Anterior cingulate cortex (tissue), 58 donors: ENCODE measurements at regions not wholly inside any gene's neighbourhood (a gene's known extent, or its start where the extent isn't known, plus 50 kb on each side); places are given as distances from the start of the nearest gene placed in this dataset.
"Not testable (repeated sequence)": the region's sequence is repeated elsewhere in the genome, so short reads cannot be mapped to it uniquely, and the experiment has no call there.

Experiments used
- DNase-seq, 58 donors: peaks; one replicate each; lab custom pipeline; 2025; lab: John Stamatoyannopoulos, UW

DNA sequence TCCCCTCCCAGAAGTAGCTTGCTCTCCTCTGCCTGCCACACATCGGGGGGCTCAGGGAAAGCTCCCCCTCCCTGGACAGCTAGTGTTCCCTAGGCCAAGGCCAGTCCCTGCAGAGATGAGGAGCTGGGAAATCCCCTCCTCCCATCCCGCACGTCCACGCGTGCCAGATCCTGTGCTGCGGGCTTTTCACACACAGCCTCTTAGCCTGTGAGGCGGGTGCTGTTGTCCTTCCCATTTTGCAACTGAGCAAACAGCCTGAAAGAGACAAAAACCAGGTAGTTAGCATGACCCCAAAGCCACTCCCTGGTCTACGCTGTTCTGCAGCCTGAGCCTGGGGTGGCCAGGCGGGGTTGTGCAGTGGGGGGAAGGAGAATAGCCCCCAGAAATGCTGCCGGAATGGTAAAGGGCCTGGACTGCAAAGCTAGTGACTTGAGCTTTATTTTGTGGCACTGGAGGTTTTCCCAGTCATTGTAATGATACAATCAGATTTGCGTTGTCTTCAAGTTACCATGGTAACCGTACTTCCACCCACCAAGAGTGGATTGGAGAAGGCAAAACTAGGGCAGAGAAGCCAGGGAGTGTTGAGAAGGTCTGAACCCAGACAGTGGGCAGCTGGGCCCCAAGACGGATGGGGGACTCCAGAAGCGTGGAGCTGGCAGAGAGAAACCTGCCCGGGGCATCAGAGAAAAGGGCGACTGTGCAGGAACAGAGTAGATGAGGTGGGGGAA is 98.6 kb upstream of the KCTD7 start:
- DNase-seq = peak in 19 of 58 donors; percentile 3 to 61 (median 23)

DNA sequence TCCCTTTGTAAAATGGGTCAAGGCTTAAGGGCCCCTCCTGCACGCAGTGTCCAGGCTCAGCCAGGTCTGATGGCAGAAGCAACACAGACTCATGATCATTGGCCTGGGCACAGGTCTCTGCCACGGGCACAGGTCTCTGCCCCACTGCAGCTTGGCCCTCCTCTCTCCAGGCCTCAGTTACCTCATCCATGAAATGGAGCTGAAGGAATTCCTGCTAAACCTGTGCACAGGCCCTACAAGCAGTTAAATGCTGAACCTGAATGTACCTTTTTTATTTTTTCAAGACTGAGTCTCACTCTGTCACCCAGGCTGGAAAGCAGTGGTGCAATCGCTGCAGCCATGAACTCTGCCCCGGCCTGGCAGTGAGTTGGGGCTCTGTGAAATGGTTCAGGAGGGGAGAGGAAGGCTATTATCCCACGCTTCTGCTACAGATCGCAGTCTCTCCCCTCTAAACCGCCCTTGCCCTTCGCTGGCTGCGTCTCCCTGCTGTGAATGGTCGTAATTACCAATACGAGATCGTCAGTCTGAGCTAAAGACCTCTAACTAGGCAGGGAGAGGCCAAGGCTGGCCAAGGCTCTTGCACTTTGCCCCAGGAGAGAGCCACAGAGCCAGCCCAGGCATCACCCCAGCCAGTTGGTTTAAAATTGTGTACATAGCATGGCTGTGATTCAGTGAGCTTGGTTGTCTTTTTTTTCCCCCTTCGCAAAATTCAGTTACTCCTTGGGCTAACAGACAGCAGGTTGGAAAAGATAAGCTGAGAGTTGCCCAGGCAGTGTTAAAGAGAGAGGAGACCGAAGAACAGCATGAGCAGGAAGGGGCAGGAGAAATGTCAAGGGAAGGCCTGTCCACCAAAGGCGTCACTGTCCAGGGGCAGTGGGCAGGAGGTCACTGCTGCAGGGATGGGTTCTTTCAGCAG is 93.0 kb upstream of the KCTD7 start:
- no peak for DNase-seq

DNA sequence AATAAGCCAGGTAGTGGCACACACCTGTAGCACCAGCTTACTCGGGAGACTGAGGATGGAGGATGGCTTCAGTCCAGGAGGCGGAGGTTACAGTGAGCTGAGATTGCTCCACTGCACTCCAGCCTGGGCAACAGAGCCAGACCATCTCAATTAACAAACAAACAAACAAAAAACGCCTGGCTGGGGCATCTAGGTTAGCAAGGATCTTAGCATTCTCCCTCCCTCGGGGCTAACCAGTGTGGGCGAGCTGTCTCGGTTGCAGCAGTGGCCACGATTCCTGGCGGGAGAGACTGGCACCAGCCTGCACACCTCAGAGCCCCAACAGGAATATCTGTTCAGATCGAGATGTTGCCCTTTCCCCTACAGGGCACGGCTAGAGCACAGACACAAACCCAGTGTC is 91.3 kb upstream of the KCTD7 start:
- DNase-seq = no peak

DNA sequence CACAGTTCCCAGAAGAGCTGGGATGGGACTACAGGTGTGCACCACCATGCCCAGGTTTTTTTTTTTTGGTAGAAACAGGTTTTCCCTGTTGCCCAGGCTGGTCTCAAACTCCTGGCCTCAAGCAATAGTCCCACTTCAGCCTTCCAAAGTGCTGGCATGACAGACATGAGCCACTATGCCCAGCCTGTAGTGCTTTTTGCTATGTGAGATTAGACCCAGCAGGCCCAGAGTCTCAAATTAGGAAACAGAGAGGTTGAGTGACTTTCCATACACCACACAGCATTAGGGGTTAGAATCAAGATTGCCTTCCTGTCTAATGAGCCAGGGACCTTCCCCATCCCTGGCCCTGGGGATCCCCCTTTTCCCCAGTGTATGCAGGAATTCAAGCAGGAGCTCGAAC is 90.8 kb upstream of the KCTD7 start:
- DNase-seq = no peak

DNA sequence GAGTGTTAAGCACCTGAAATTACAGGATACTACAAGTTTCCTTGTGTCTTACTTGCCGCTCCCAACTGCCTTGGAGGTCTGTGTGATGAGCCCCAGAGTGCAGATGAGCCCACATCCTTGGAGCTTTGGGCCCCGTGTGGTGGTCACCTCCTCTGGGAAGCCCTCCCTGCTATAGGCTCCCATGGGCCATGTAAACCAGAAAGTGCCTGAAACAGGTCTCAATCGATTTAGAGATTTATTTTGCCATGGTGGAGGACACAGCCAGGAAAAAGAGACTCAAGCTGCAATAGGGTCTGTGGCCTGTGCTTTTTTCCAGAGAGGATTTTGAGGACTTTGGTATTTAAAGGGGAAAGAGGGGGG is 89.4 kb upstream of the KCTD7 start:
- DNase-seq = no peak

DNA sequence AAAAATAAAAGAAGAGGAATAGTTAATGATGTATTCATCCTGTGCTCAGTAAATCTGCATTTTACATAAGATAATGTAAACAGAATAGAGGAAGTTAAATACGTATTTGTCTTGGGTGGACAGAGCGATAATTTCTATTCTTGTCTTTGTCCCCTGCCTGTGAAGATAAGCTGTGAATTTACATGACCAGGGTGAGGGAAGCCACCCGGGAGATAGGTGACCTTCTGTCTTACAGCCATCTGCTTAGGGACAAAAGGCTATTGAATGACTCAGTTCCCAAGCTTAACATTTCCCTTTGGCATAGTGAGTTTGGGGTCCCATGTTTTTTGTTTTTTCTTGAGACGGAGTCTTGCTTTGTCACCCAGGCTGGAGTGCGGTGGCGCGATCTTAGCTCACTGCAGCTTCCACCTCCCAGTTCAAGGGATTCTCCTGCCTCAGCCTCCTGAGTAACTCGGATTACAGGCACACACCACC is 88.7 kb upstream of the KCTD7 start:
- DNase-seq = no peak

DNA sequence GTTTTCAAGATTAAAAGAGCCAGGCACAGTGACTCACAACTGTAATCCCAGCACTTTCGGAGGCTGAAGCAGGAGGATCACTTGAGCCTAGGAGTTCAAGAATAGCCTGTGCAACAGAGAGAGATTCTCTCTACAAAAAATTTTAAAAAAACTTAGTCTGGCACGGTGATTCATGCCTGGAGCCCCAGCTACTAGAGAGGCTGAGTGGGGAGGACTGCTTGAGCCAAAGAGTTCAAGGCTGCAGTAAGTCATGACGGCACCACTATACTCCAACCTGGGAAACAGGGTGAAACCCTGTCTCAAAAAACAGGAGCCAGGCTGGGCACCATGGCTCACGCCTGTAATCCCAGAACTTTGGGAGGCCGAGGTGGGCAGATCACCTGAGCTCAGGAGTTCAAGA is 86.6 kb upstream of the KCTD7 start:
- DNase-seq = no peak

DNA sequence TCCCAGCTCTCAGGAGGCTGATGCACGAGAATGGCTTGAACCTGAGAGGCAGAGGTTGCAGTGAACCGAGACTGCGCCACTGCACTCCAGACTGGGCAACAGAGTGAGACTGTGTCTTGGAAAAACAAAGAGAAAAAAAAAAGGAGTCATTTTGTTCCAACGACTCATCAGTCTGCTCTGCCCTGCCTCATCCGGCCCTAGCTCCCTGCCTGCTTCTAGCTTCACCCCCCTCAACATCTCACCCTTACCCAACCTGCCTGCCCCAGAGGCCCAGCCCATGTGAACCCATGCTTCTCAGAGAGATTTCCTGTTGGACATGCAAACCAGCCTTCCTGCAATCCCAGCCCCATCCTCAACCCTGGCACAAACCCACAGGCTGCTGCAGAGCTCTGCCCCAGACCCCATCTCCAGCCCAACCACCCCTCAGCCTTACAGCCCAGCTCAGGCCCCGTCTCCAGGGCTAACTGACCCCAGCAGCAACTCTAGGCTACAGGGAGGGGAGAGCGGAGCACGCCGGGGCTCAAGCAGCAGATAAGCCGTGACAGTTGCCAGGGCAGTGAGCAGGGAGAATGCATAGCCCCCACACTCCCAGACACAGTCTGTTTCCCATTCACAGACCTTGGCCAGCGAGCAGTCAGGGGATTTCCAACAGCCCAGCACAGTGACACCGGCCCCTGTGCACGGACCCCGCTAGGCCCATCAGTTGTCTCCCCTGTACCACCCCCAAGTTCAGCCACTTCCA is 86.0 kb upstream of the KCTD7 start:
- DNase-seq = no peak

DNA sequence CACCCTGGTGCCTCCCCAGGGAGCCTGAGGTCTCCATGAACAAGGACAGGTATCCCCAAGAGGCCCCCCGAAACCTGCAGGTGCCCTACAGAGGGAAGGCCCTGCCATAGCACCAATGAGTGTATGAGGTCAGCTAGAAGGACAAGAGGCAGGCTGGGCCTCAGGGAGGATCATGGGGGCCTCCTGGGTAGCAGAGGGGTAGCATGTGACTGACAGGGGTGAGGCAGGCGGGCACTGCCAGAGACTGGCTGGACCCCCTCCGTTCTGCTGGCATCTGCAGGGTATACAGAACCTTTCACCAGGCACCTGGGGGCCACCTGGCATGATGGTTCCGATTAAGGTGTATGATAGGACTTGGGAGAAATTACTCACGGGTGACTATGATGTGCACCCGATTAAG is 79.2 kb upstream of the KCTD7 start:
- DNase-seq = no peak

DNA sequence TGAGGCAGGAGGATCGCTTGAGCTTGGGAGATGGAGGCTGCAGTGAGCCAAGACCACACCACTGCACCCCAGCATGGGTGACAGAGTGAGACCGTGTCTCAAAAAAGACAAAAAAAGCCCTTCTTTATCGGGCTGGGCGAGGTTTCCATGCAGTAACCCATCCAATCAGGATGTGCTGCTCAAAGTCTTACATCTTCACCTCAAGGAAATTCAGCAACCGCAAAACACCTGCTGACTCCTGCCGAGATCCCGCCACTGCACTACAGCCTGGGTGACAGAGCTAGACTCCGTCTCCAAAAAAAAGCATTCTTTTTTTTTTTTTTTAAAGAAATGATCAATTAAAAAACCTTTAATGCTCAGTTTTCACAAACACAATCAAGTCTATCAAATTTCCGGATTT is 75.7 kb upstream of the KCTD7 start:
- no peak for DNase-seq

DNA sequence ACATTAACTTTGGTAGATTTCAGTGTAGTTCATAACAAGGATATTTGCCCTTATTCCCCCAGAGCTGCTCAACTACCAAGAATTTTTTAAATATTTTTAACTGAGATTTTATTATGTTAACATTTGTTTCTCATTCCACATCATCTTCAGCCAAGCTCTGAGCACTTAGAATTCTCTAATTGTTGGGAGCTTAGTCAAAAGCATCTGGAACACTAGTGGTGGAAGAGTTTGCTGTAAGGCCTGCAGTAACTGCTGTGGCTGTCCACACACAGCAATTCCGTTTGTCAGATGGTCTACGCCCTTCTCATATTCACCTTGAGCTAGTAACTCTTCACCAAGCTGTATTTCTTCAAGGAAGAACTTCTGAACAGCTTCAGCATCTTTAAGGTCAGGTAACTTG is 75.0 kb upstream of the KCTD7 start:
- not testable (repeated sequence) for DNase-seq

DNA sequence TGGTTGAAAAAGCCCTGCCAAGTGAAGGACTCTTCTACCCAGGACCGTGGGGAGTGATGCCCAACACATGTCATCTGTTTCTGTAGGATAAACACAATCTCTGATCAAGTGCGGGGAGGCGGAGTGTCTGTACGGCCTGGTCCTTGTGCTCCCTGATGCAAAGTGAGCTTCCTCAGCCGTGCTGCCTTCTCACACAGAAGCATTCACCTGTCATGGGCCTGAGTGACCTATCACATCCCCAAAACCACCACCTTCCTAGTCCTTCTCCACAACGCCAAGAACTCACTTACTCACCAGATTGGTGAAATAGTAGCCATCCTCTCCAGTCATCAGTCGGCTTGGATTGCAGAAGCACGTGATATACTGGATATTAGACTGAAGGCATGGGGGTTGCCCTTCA is 74.4 kb upstream of the KCTD7 start:
- DNase-seq = not testable (repeated sequence)

DNA sequence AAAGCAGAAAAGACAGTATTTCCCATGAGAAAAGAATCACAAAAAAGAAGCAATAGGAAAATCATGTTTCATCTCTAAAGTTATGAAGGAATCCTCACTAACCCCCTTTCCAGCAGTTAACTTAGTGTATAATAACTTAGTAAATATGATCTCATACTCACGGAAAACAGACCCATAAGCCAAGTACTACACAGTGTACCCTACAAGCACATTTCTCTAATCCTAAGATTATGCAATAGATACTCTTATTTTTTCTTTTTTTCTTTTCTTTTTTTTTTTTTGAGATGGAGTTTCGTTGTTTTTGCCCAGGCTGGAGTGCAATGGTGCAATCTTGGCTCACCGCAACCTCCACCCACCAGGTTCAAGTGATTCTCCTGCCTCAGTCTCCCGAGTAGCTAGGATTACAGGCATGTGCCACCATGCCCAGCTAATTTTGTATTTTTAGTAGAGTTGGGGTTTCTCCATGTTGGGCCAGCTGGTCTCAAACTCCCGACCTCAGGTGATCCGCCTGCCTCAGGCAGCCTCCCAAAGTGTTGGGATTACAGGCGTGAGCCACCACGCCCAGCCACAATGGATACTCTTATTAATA is 73.7 kb upstream of the KCTD7 start:
- not testable (repeated sequence) for DNase-seq

DNA sequence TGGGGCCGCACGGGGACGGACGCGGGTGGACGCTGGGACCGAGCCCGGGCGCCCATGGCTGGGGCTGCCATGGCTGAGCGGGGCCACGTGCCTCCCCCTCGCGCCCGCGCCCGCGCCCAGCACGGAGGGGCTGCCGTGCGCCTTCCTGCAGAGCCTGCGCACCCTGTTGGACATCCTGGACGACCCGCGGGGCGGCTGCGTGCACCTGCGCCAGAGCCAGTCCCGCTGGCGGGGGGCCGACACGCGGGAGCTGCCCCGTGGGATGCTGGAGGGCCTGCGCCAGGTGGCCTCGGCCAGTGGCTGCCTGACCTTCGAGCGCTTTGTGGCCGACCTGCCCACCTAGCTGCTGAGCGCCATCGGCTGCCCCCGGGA is 72.5 kb upstream of the KCTD7 start:
- no peak for DNase-seq

DNA sequence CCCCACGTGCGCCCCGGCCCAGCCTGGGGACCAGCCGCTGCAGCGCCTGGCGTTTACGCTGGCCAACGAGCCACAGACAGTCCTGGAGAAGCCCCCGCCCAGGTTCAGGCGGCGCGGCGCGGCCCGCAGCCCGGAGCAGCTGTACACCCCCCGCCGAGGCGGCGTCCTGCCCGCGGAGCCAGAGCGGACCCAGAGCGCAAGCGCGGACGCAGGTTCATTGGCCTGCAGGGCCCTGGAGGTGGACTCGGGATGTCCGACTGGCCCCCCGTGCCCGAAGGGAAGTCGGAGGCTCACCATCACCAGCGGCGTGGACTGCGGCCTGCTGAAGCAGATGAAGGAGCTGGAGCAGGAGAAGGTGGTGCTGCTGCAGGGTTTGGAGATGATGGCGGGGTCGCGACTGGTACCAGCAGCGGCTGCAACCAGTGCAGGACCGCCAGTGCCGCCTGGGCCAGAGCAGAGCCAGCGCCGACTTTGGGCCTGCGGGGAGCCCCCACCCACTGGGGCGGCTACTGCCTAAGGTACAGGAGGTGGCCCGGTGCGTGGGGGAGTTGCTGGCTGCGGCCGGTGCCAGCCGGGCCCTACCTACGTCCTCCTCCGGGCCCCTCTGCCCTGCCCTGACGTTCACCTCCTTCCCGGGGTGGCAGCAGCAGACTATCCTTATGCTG is 72.0 kb upstream of the KCTD7 start:
- no peak for DNase-seq

DNA sequence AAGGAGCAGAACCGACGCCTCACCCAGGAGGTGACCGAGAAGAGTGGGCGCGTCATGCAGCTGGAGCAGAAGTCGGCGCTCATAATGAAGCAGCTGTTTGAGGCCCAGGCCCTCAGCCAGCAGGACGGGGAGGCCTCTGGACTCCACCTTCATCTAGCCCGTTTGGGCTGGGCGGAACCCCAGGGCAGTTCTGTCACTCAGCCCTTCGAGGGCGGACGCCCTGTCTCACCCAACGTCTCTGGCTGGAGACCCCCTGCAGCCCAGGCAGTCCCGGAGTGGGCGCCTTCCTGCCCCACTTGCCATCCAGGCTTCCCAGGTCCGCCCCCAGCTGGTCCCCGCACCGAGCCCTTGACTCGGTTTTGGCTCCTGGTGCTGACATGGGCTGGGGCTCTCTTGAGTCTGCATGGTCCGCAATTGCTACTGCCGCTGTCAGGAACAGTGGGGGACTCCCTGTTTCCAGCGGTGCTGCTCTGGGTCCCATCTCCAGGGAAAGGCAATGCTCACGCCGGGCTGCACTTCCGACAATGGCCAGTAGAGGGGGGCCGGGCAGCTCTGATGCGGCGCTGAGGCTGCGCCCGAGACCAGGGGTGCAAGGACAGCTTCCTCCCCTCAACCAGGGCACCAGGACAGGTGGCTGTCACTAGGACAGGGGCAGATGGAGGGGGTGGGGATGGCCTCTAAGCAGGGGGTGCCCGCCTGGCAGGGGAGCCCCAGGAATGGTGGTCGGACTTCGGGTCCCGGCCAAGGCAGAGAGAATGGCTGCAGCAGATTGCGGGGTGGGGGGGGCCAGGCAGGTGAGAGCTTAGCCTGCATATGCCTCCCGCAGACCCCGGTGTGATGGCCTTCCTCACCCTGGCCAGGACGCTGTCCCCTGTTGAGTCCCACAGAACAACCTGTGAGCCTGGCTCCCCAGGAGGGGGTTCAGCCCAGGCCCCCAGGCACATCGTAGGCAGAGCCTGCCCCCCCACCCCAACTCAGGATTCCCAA is 71.2 kb upstream of the KCTD7 start:
- peak in 52 of 58 donors; percentile 11 to 77 (median 42) for DNase-seq

DNA sequence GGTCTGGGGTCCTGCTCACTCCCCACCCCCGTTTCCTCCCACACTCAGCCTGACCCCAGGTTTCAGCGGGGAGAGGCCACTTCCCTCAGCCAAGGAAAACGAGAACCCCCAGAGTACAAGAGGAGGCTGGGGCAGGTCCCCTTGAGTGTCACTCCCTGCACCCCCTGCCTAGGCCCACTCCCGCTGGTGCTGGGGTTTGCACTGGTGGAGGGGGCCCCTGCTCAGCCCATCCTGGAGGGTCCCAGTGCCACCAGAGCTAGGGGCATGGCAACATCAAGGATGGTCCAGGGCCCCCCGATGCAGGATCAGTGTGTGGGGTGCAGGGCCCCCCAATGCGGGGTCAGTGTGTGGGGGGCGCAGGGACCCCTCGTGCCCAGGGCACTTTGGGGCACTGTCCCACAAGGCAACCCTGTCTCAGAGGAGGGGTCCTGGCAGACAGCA is 70.5 kb upstream of the KCTD7 start:
- no peak for DNase-seq

DNA sequence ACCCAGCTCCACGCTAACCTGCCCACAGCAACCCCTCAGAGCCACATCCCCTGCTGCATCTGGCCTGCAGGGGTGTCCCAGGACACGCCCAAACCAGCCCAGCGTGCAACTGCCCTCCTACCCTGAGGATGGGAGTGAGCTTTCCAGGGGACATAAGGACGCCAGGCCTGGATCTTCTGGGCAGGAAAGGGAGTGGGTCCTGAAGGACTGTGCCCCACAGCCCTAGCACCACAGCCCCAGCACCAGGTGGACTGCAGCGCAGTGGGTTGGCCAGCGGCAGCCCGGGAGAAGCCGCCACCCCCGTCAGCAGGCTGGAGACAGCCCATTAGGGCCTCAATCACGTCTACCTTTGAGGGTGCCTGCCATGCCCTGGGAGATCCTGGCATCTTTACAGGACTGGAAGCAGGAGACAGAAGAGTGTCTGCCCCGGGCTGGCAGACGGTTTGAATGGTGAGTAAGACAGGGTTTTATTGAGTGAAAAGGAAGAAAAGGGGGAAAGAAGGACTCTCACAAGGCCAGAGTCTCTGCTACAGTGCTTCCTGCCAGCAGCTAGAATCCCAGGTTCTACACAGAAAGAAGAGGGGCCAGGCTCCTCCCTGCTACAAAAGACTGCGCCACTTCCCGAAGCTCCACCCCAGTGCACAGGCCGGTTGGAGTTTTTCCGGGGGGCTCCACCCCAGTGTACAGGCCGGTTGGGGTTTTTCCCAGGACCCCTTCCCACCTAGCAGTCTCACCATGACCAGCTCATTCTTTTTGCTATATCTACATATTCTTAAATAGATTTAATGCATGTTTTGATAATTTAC is 69.8 kb upstream of the KCTD7 start:
- peak in 34 of 58 donors; percentile 5 to 62 (median 18) for DNase-seq
